ENCODE measurements at regions not wholly inside any gene's neighbourhood (a gene's known extent, or its start where the extent isn't known, plus 50 kb on each side); places are given as distances from the start of the nearest gene placed in this dataset.

DNA sequence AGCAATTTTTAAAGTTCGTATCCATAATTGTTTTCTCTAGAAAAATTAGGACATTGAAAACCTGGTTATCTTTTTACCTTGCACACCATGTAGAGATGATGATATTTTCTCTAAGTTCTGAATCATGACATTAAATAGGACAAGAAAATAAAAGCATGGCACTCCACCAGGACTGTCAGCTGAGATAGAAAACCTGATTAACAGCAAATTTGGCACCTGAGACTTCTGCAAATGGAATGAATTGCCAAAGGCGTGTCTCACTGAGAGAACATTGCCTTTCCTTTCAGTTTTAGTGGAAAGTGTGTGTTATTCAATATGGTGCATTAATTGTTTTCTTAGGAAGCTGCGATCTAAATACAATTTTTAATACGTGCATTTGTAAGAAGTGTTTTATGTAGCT is 164.7 kb downstream of the LRRC30 start:
- TF ChIP-seq EZH2 (IDR thresholded peaks at IDR 0.05; ENCODE audit: borderline replicate concordance) (no peak), EZH2phosphoT487 (IDR thresholded peaks at IDR 0.05; ENCODE audit: low read depth, severe bottlenecking, unreplicated experiment) (no peak)
- TF ChIP-seq, protein P1, sequence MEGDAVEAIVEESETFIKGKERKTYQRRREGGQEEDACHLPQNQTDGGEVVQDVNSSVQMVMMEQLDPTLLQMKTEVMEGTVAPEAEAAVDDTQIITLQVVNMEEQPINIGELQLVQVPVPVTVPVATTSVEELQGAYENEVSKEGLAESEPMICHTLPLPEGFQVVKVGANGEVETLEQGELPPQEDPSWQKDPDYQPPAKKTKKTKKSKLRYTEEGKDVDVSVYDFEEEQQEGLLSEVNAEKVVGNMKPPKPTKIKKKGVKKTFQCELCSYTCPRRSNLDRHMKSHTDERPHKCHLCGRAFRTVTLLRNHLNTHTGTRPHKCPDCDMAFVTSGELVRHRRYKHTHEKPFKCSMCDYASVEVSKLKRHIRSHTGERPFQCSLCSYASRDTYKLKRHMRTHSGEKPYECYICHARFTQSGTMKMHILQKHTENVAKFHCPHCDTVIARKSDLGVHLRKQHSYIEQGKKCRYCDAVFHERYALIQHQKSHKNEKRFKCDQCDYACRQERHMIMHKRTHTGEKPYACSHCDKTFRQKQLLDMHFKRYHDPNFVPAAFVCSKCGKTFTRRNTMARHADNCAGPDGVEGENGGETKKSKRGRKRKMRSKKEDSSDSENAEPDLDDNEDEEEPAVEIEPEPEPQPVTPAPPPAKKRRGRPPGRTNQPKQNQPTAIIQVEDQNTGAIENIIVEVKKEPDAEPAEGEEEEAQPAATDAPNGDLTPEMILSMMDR (IDR thresholded peaks at IDR 0.05; ENCODE audit: poor library complexity) = no peak

Data from hepatocyte (in vitro differentiated cells).